PFSK-1 (cell line): ENCODE measurements at regions not wholly inside any gene's neighbourhood (a gene's known extent, or its start where the extent isn't known, plus 50 kb on each side); places are given as distances from the start of the nearest gene placed in this dataset.

Source experiments
- FOXP2 ChIP-seq: optimal IDR thresholded peaks from 2 replicates; pipeline ENCODE3; 2011; ENCODE audit warnings: borderline replicate concordance, control low read depth, inconsistent platforms; ENCODE audit not compliant: insufficient read depth; ENCODE audit errors: extremely low read length, extremely low read depth
- POLR2AphosphoS5 ChIP-seq: IDR thresholded peaks from 2 replicates; pipeline ENCODE4 v1.6.1; 2012; ENCODE audit warnings: low read depth, mild to moderate bottlenecking, control low read depth, low read length, moderate library complexity
- SIN3A ChIP-seq: IDR thresholded peaks from 2 replicates; pipeline ENCODE4 v1.6.1; 2012; ENCODE audit warnings: mild to moderate bottlenecking, low read length, moderate library complexity, borderline replicate concordance; ENCODE audit not compliant: insufficient read depth
- TAF1 ChIP-seq: IDR thresholded peaks from 2 replicates; pipeline ENCODE4 v1.6.1; 2012; ENCODE audit warnings: low read length, control low read depth, borderline replicate concordance; ENCODE audit not compliant: insufficient read depth
- TF ChIP-seq, protein P1 (sequence below), 2 experiments: IDR thresholded peaks; 2 replicates each; pipeline versions ENCODE4 v1.6.1 to v1.8.0; 2011 to 2012; ENCODE audit warnings: low read depth in 2 of 2, low read length in 2 of 2, control low read depth in 1 of 2, inconsistent platforms in 1 of 2, mild to moderate bottlenecking in 1 of 2, moderate library complexity in 1 of 2; ENCODE audit not compliant: insufficient read depth in 1 of 2

DNA sequence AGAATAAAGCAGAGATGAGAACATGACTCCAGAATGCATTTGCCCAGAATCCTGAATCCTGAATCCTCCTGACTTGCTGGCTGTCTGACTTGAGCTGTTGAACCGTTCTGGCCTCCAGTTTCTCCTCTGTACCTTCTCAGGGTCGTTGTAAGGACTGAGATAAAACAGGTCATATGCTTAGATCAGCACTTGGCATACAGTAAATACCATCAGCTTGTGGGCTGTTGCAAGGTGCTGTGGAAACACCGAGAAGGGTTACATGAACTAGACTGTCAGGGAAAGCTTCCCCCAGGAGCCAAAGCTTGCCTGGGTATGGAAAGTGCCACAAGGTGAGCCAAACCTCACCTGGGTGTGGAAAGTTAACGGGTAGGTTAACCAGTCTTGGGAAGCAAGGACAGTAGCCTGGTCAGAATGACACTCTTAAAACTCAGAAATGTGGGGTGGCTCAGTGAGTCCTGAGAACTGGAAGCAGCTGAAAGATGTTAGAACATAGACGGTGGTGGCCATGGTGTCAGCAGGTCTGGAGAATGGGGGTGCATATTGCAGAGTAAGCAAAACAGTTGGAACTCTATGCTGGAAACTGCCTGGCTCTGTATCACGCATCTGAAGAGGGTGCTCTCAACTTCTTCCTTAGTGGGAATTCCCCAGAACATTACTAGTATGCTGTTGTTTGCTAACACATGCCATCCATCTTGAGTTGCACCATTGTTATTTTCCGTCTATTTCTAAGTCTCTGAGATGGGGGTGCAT is 105.3 kb upstream of the DYRK2 start:
- TF ChIP-seq POLR2AphosphoS5 = no peak
- TF ChIP-seq, protein P1, sequence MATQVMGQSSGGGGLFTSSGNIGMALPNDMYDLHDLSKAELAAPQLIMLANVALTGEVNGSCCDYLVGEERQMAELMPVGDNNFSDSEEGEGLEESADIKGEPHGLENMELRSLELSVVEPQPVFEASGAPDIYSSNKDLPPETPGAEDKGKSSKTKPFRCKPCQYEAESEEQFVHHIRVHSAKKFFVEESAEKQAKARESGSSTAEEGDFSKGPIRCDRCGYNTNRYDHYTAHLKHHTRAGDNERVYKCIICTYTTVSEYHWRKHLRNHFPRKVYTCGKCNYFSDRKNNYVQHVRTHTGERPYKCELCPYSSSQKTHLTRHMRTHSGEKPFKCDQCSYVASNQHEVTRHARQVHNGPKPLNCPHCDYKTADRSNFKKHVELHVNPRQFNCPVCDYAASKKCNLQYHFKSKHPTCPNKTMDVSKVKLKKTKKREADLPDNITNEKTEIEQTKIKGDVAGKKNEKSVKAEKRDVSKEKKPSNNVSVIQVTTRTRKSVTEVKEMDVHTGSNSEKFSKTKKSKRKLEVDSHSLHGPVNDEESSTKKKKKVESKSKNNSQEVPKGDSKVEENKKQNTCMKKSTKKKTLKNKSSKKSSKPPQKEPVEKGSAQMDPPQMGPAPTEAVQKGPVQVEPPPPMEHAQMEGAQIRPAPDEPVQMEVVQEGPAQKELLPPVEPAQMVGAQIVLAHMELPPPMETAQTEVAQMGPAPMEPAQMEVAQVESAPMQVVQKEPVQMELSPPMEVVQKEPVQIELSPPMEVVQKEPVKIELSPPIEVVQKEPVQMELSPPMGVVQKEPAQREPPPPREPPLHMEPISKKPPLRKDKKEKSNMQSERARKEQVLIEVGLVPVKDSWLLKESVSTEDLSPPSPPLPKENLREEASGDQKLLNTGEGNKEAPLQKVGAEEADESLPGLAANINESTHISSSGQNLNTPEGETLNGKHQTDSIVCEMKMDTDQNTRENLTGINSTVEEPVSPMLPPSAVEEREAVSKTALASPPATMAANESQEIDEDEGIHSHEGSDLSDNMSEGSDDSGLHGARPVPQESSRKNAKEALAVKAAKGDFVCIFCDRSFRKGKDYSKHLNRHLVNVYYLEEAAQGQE (IDR thresholded peaks at IDR 0.05; ENCODE audit: insufficient read depth in 1 of 2, low read depth in 2 of 2, low read length in 2 of 2) = no peak
- no peak for TF ChIP-seq FOXP2
- no peak for TF ChIP-seq SIN3A
- no peak for TF ChIP-seq TAF1

DNA sequence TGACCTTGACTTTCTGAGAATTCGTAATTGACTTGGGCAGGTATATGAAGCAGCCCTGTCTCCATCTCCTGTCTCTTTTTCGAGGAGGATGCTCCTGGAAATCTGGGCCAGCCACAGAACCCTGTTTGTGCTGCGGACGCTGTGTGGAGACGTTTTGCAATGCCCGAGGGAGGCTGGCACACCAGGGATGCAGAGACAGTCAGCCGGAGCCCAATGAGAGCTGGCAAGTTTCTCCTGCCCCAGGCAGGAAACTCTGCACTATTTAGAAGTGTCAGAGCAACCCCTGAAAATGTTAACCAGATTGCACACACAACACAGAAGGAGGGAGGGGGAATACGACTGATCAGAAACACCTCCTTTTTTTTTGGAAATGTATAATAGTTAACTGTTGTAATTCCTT is 103.2 kb upstream of the DYRK2 start:
- TF ChIP-seq, protein P1 (IDR thresholded peaks at IDR 0.05; ENCODE audit: insufficient read depth in 1 of 2, low read depth in 2 of 2, low read length in 2 of 2) = no peak
- TF ChIP-seq SIN3A (no peak), POLR2AphosphoS5 (no peak), FOXP2 (no peak), TAF1 (no peak)

- TF ChIP-seq FOXP2 (no peak), TAF1 (no peak), POLR2AphosphoS5 (no peak), SIN3A (no peak)
- TF ChIP-seq, protein P1 (IDR thresholded peaks at IDR 0.05; ENCODE audit: insufficient read depth in 1 of 2, low read depth in 2 of 2, low read length in 2 of 2) = no peak
These were observed 101.8 kb upstream of the DYRK2 start for GRCh38 chr12:67546746-67547145.

GRCh38 chr12:67558775-67559174 is 89.8 kb upstream of the DYRK2 start:
- no peak for TF ChIP-seq FOXP2
- TF ChIP-seq SIN3A = no peak
- TF ChIP-seq TAF1 = no peak
- TF ChIP-seq POLR2AphosphoS5 = no peak
- TF ChIP-seq, protein P1 (IDR thresholded peaks at IDR 0.05; ENCODE audit: insufficient read depth in 1 of 2, low read depth in 2 of 2, low read length in 2 of 2) = no peak

DNA sequence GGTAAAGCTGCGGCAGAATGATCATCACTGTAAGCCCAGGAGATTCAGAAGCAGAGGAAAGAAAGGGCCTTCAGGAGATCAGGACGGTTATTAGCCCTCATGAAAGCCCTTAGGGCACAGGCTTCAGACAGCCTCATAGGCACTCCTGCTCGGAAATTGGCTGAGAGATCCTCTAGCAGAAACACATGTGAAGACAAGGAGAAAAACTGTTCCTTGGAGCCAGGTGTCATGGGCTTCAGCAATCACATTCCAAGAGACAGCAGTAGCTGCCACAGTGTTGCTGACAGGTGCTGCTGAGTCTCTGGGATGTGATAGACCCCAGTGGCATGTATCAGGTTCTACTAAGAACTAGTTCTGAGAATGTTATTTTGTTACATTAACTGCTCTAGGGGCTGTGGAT is 88.8 kb upstream of the DYRK2 start:
- TF ChIP-seq FOXP2 (no peak), POLR2AphosphoS5 (no peak), SIN3A (no peak), TAF1 (no peak)
- TF ChIP-seq, protein P1 (IDR thresholded peaks at IDR 0.05; ENCODE audit: insufficient read depth in 1 of 2, low read depth in 2 of 2, low read length in 2 of 2) = no peak
